MM.1S (cell line): ENCODE measurements at regions not wholly inside any gene's neighbourhood (a gene's known extent, or its start where the extent isn't known, plus 50 kb on each side); places are given as distances from the start of the nearest gene placed in this dataset.

Experiments used
- DNase-seq: peaks from one replicate; pipeline ENCODE4 v3.0.0-alpha.2; 2015
- H2AFZ ChIP-seq: fragments of 300-600 bp; sonication (generic); 2 replicates; pipeline ENCODE4 v1.6.0; 2016; ENCODE audit warnings: antibody characterized with exemption, low read length
- H3F3A ChIP-seq: fragments of 300-600 bp; sonication (generic); 2 replicates; pipeline ENCODE4 v1.6.1; 2016; ENCODE audit warnings: mild to moderate bottlenecking, antibody characterized with exemption, low read length, moderate library complexity, mixed read lengths; ENCODE audit not compliant: insufficient read depth
- H3K27ac ChIP-seq: fragments of 300-600 bp; sonication (generic); 2 replicates; pipeline ENCODE4 v1.5.1; 2016; ENCODE audit warnings: mild to moderate bottlenecking, low read length
- H3K27me3 ChIP-seq: fragments of 300-600 bp; sonication (generic); replicated peaks from 2 replicates; pipeline ENCODE4 v1.6.0; 2016; ENCODE audit warnings: low read length; ENCODE audit not compliant: insufficient read depth
- H3K36me3 ChIP-seq: fragments of 300-600 bp; sonication (generic); replicated peaks from 2 replicates; pipeline ENCODE4 v1.6.1; 2016; ENCODE audit warnings: mild to moderate bottlenecking, low read length, mixed read lengths; ENCODE audit not compliant: insufficient read depth
- H3K4me1 ChIP-seq: fragments of 300-600 bp; sonication (generic); 2 replicates; pipeline ENCODE4 v1.6.1; 2016; ENCODE audit warnings: low read length, mixed read lengths
- H3K4me2 ChIP-seq: fragments of 300-600 bp; sonication (generic); 2 replicates; pipeline ENCODE4 v1.6.0; 2016; ENCODE audit warnings: low read depth, low read length
- H3K4me3 ChIP-seq: fragments of 300-600 bp; sonication (generic); 2 replicates; pipeline ENCODE4 v1.5.1; 2016; ENCODE audit warnings: low read length, mixed read lengths
- H3K79me2 ChIP-seq: fragments of 300-600 bp; sonication (generic); 2 replicates; pipeline ENCODE4 v1.6.1; 2016; ENCODE audit warnings: mixed run types, low read length, mixed read lengths
- H3K9ac ChIP-seq: fragments of 300-600 bp; sonication (generic); 2 replicates; pipeline ENCODE4 v1.6.1; 2016; ENCODE audit warnings: low read length, mixed read lengths
- H3K9me2 ChIP-seq: fragments of 300-600 bp; sonication (generic); replicated peaks from 2 replicates; pipeline ENCODE4 v1.6.1; 2016; ENCODE audit warnings: mild to moderate bottlenecking, low read length, mixed read lengths; ENCODE audit not compliant: insufficient read depth
- H3K9me3 ChIP-seq: fragments of 300-600 bp; sonication (generic); replicated peaks from 2 replicates; pipeline ENCODE4 v1.6.1; 2016; ENCODE audit warnings: mild to moderate bottlenecking, low read length, mixed read lengths; ENCODE audit not compliant: insufficient read depth
- H4K20me1 ChIP-seq: fragments of 300-600 bp; sonication (generic); 2 replicates; pipeline ENCODE4 v1.6.1; 2016; ENCODE audit warnings: mild to moderate bottlenecking, low read length, moderate library complexity, mixed read lengths; ENCODE audit not compliant: insufficient read depth
- EZH2 ChIP-seq: fragments of 300-600 bp; sonication (generic); optimal IDR thresholded peaks from 2 replicates; pipeline ENCODE3; 2017; ENCODE audit warnings: low read depth, mild to moderate bottlenecking, antibody characterized with exemption, low read length, mixed read lengths
- EZH2phosphoT487 ChIP-seq: fragments of 300-600 bp; sonication (generic); IDR thresholded peaks from 2 replicates; pipeline ENCODE4 v1.6.1; 2018; ENCODE audit warnings: antibody characterized with exemption, low read length
- TF ChIP-seq, protein P1 (sequence below): fragments of 300-600 bp; sonication (generic); IDR thresholded peaks from 2 replicates; pipeline ENCODE4 v1.5.1; 2016; ENCODE audit warnings: antibody characterized with exemption, low read length, mixed read lengths

DNA sequence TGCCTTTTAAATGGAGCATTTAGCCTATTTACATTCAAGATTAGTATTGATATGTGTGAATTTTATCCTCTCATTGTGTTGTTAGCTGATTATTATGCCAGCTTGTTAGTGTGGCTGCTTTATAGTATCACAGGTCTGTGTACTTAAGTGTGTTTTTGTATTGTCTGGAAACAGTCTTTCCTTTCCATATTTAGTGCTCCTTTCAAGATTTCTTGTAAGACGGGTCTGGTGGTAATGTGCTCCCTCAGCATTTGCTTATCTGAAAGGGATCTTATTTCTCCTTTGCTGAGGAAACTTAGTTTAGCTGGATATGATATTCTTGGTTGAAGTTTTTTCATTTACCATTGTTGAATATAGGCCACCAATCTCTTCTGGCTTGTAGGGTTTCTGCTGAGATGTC lies 549.0 kb downstream of the EPHA3 start:
- Histone ChIP-seq H2AFZ (no peak overlapping the region), H3K27me3 (no peaks in the 10 kb centered on the region), H4K20me1 (no peaks in the 10 kb centered on the region), H3K4me1 (no peaks in the 10 kb centered on the region), H3K4me3 (no peak overlapping the region), H3K79me2 (no peaks in the 10 kb centered on the region), H3K9me2 (no peaks in the 10 kb centered on the region), H3K36me3 (no peaks in the 10 kb centered on the region), H3K9me3 (no peaks in the 10 kb centered on the region), H3K4me2 (no peak overlapping the region), H3F3A (no peaks in the 10 kb centered on the region), H3K9ac (no peak overlapping the region), H3K27ac (no peak overlapping the region)
- no peak for DNase-seq
- TF ChIP-seq, protein P1, sequence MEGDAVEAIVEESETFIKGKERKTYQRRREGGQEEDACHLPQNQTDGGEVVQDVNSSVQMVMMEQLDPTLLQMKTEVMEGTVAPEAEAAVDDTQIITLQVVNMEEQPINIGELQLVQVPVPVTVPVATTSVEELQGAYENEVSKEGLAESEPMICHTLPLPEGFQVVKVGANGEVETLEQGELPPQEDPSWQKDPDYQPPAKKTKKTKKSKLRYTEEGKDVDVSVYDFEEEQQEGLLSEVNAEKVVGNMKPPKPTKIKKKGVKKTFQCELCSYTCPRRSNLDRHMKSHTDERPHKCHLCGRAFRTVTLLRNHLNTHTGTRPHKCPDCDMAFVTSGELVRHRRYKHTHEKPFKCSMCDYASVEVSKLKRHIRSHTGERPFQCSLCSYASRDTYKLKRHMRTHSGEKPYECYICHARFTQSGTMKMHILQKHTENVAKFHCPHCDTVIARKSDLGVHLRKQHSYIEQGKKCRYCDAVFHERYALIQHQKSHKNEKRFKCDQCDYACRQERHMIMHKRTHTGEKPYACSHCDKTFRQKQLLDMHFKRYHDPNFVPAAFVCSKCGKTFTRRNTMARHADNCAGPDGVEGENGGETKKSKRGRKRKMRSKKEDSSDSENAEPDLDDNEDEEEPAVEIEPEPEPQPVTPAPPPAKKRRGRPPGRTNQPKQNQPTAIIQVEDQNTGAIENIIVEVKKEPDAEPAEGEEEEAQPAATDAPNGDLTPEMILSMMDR: no peak
- no peak for TF ChIP-seq EZH2phosphoT487
- no peak for TF ChIP-seq EZH2

DNA sequence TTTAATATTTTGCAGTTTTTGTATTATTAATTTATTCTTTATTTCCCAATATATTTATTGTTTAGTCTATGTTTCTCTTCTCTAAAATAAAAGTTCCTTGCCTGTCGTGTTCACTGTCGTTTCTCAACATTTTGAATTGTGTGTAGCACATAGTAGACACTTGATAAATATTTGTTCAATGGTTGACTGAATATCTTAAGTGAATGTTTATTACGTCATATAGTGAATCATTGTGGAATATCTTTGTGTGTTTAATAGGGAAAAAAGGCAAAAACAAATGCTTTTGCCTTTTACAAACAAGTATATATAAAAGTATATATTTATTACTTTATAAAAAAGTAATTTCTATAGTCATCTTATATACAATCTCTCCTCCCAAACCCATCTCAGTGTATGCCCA lies 572.3 kb downstream of the EPHA3 start:
- Histone ChIP-seq H3K4me1 (no peaks in the 10 kb centered on the region), H3K9me3 (no peaks in the 10 kb centered on the region), H3K36me3 (no peaks in the 10 kb centered on the region), H3K9me2 (no peaks in the 10 kb centered on the region), H3K79me2 (no peaks in the 10 kb centered on the region), H3K27me3 (no peaks in the 10 kb centered on the region), H2AFZ (no peak overlapping the region), H3K27ac (no peak overlapping the region), H3F3A (no peaks in the 10 kb centered on the region), H3K9ac (no peak overlapping the region), H3K4me2 (no peak overlapping the region), H4K20me1 (no peaks in the 10 kb centered on the region), H3K4me3 (no peak overlapping the region)
- TF ChIP-seq, protein P1: no peak
- no peak for TF ChIP-seq EZH2
- no peak for TF ChIP-seq EZH2phosphoT487
- no peak for DNase-seq

DNA sequence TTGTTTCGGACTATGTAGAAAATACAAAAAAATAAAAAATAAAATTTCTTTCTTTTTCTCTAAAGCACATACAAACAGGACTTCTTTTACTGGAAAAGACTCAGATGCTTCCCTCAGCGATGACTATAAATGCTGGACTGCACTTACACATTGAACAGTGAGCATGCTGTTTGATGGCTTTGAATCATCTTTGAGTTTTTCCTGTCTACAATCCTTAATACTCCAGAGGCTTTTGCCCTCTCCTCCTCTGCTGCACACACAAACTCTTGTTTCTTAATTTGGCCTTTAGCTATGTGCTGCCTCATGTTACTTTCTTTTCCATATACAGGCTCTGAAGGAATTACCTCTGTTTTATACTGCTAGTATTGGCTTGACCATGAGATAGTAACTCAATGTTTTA lies 575.1 kb downstream of the EPHA3 start:
- no peak for DNase-seq
- no peaks in the 10 kb centered on the region for H3K36me3 ChIP-seq
- H3K9ac ChIP-seq: no peak overlapping the region

More for the DNA sequence above, 575.1 kb downstream of the EPHA3 start:
- Histone ChIP-seq H3K4me3 (no peak overlapping the region), H2AFZ (no peak overlapping the region), H3F3A (no peaks in the 10 kb centered on the region), H3K79me2 (no peaks in the 10 kb centered on the region), H3K4me2 (no peak overlapping the region), H3K9me2 (no peaks in the 10 kb centered on the region), H3K27me3 (no peaks in the 10 kb centered on the region), H3K9me3 (no peaks in the 10 kb centered on the region), H3K27ac (no peak overlapping the region), H4K20me1 (no peaks in the 10 kb centered on the region), H3K4me1 (no peaks in the 10 kb centered on the region)
- no peak for TF ChIP-seq EZH2phosphoT487
- TF ChIP-seq, protein P1: no peak
- TF ChIP-seq EZH2: no peak
